Heart left ventricle (tissue), 13 donors: ENCODE measurements at regions not wholly inside any gene's neighbourhood (a gene's known extent, or its start where the extent isn't known, plus 50 kb on each side); places are given as distances from the start of the nearest gene placed in this dataset.

Experiments used
- POLR2A ChIP-seq, 2 donors: fragments of 450-650 bp; IDR thresholded peaks; one replicate each; pipeline ENCODE4 v1.6.1; 2017; ENCODE audit warnings: antibody characterized with exemption in 2 of 2, mild to moderate bottlenecking in 2 of 2, moderate library complexity in 2 of 2
- TF ChIP-seq, protein P1 (sequence below), 12 donors: fragments of 200-600 bp; sonication (generic) in 4 of 12; IDR thresholded peaks; one replicate each; pipeline versions ENCODE4 v1.5.0 to v1.8.0; 2018 to 2022; ENCODE audit warnings: antibody characterized with exemption in 12 of 12, mild to moderate bottlenecking in 5 of 12
- donor health status: ischemic (EF 13 %, LVEDD 7.1; RV severe dilation, severe dysfunction).
- donor health status: DM: no; HTN: yes; CAD: no.
- donor health status: DM: no; HTN: no; CAD: no.
- donor health status: ischemic (EF 25% LVEDD 6.9; RV normal size, moderate dysfunction).
- donor health status: ischemic (EF 25% LVEDD 5.7; RV mildly dilated, moderate dysfunction).
- donor health status: ischemic (EF 35%, LVEDD 5.7; RV mildly dilated, moderate dysfunction).
- donor health status: nonischemic (EF 11% LVEDD 7.7; RV severe dilation, severe dysfunction).
- donor health status: DM: yes; HTN: yes; CAD: no.
- donor health status: PGD.
- donor health status: ischemic (EF 29% LVEDD 5.4; RV normal size, mild dysfunction).
- donor health status: nonischemic (EF 23%, LVEDD 6.1; RV moderate dilation, normal function).

DNA sequence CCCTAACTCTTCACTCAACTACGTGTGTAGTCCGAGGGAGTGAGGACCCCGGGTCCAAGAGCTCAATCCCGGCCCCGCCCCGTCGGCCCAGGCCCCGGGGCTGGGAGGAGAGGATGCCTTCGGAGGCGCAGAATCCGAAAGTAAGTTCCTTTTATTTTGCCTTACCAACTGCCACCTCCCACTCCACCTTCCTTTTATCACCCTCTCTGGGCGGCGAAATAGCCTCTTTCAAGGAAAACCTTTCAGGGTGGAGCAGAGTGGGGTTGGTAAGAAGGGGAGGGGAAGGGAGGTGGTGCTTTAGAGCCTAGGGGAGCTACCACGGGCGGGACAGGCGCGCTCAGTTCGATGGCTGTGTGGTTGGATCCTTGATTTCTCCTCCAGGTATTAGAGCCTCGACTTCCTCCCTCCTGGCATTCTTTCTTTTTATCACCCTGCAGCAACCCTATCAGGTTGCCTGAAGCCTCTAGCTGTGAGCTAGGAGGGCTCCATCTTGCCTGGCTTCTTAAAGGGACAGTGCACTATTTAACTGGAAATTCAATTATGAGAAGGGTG lies 191.2 kb downstream of the RRAGB start:
- TF ChIP-seq, protein P1, sequence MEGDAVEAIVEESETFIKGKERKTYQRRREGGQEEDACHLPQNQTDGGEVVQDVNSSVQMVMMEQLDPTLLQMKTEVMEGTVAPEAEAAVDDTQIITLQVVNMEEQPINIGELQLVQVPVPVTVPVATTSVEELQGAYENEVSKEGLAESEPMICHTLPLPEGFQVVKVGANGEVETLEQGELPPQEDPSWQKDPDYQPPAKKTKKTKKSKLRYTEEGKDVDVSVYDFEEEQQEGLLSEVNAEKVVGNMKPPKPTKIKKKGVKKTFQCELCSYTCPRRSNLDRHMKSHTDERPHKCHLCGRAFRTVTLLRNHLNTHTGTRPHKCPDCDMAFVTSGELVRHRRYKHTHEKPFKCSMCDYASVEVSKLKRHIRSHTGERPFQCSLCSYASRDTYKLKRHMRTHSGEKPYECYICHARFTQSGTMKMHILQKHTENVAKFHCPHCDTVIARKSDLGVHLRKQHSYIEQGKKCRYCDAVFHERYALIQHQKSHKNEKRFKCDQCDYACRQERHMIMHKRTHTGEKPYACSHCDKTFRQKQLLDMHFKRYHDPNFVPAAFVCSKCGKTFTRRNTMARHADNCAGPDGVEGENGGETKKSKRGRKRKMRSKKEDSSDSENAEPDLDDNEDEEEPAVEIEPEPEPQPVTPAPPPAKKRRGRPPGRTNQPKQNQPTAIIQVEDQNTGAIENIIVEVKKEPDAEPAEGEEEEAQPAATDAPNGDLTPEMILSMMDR (IDR thresholded peaks at IDR 0.05): no peak
- TF ChIP-seq POLR2A (IDR thresholded peaks at IDR 0.05): no peak
